Cardiac muscle cell (in vitro differentiated cells and primary cell): ENCODE measurements at regions not wholly inside any gene's neighbourhood (a gene's known extent, or its start where the extent isn't known, plus 50 kb on each side); places are given as distances from the start of the nearest gene placed in this dataset.

ENCODE experiments used
- DNase-seq, 2 donors: peaks; one replicate each; pipeline versions ENCODE4 v3.0.0 to v3.0.0-alpha.2; 2010 to 2017; ENCODE audit warnings: low read depth in 1 of 2, low spot score in 1 of 2
- H3K27ac ChIP-seq: fragments of 200-600 bp; sonication (generic); 2 replicates; pipeline ENCODE4 v1.5.1; 2016
- H3K27me3 ChIP-seq: fragments of 200-600 bp; sonication (generic); 2 replicates; pipeline ENCODE4 v1.6.0; 2016; ENCODE audit warnings: control low read depth
- H3K36me3 ChIP-seq: fragments of 200-600 bp; sonication (generic); 2 replicates; pipeline ENCODE4 v1.5.1; 2016; ENCODE audit warnings: control low read depth
- H3K4me1 ChIP-seq: fragments of 200-600 bp; sonication (generic); 2 replicates; pipeline ENCODE4 v1.8.1; 2017; ENCODE audit warnings: low read depth, mild to moderate bottlenecking, mixed run types
- H3K4me3 ChIP-seq: fragments of 200-600 bp; sonication (generic); 2 replicates; pipeline ENCODE4 v1.5.1; 2016; ENCODE audit warnings: mild to moderate bottlenecking
- H3K9me3 ChIP-seq: fragments of 200-600 bp; sonication (generic); 2 replicates; pipeline ENCODE4 v1.5.1; 2017; ENCODE audit warnings: low read depth, mild to moderate bottlenecking, control low read depth
- TF ChIP-seq, protein P1 (sequence below): IDR thresholded peaks from 2 replicates; pipeline ENCODE4 v1.5.1; 2012; ENCODE audit warnings: low read depth, mild to moderate bottlenecking, low read length

DNA sequence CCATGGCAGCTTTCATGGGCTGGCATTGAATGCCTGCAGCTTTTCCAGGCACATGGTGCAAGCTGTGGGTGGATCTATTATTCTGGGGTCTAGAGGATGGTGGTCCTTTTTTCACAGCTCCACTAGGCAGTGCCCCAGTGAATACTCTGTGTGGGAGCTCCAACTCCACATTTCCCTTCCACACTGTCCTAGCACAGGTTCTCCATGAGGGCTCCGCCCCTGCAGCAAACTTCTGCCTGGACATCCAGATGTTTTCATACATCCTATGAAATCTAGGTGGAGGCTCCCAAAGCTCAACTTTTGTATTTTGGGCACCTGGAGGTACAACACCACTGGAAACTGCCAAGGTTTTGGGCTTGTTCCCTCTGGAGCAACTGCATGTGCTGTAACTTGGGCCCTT, 450.6 kb downstream of the LMO7 start:
- Histone ChIP-seq H3K27ac (no peak overlapping the region), H3K27me3 (no peaks in the 10 kb centered on the region), H3K9me3 (no peaks in the 10 kb centered on the region), H3K36me3 (no peaks in the 10 kb centered on the region), H3K4me3 (no peak overlapping the region), H3K4me1 (no peaks in the 10 kb centered on the region)
- TF ChIP-seq, protein P1, sequence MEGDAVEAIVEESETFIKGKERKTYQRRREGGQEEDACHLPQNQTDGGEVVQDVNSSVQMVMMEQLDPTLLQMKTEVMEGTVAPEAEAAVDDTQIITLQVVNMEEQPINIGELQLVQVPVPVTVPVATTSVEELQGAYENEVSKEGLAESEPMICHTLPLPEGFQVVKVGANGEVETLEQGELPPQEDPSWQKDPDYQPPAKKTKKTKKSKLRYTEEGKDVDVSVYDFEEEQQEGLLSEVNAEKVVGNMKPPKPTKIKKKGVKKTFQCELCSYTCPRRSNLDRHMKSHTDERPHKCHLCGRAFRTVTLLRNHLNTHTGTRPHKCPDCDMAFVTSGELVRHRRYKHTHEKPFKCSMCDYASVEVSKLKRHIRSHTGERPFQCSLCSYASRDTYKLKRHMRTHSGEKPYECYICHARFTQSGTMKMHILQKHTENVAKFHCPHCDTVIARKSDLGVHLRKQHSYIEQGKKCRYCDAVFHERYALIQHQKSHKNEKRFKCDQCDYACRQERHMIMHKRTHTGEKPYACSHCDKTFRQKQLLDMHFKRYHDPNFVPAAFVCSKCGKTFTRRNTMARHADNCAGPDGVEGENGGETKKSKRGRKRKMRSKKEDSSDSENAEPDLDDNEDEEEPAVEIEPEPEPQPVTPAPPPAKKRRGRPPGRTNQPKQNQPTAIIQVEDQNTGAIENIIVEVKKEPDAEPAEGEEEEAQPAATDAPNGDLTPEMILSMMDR: no peak
- DNase-seq: no peak

DNA sequence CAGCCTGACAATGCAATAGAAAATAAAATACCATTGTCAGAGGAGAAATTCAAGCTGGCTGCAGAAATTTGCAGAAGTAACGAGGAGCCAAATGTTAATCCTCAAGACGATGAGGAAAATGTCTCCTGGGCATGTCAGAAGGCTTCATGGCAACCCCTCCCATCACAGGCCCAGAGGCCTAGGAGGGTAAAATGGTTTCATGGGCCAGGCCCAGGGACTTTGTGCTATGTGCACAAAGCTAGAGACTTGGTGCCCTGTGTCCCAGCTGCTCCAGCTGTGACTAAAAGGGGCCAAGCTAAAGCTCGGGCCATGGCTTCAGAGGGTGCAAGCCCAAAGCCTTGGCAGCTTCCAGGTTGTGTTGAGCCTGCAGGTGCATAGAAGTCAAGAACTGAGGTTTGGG, 431.7 kb downstream of the LMO7 start:
- Histone ChIP-seq H3K27me3 (no peaks in the 10 kb centered on the region), H3K36me3 (no peaks in the 10 kb centered on the region), H3K27ac (no peak overlapping the region), H3K4me1 (no peaks in the 10 kb centered on the region), H3K9me3 (no peaks in the 10 kb centered on the region), H3K4me3 (no peak overlapping the region)
- TF ChIP-seq, protein P1: no peak
- DNase-seq: no peak

GRCh38 chr13:76053181-76053580, 417.1 kb downstream of the LMO7 start:
- H3K4me1 ChIP-seq: no peaks in the 10 kb centered on the region
- no peak for DNase-seq
- H3K27ac ChIP-seq: no peak overlapping the region
- H3K36me3 ChIP-seq: no peaks in the 10 kb centered on the region
- H3K4me3 ChIP-seq: no peak overlapping the region
- H3K27me3 ChIP-seq: no peaks in the 10 kb centered on the region
- TF ChIP-seq, protein P1: no peak
- no peaks in the 10 kb centered on the region for H3K9me3 ChIP-seq

DNA sequence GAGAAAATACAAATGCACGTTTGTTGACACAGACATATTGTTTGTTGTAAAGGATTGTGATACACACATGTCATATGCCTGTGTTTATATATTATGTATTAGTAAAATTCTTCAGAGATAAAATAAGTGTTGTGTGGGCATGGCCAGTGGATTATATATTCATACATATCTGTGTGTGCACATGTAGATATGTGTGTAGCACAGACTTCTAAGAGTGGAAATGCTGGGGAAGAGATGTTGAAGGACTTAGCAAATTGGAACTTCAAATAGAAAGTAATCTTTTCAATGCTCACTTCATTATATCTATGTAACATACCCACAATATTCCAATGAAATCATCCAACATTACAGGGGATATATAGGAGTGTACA, 413.2 kb downstream of the LMO7 start:
- DNase-seq: no peak
- Histone ChIP-seq H3K36me3 (no peaks in the 10 kb centered on the region), H3K27me3 (no peaks in the 10 kb centered on the region), H3K9me3 (no peaks in the 10 kb centered on the region), H3K4me1 (no peaks in the 10 kb centered on the region), H3K27ac (no peak overlapping the region), H3K4me3 (no peak overlapping the region)
- TF ChIP-seq, protein P1: no peak

GRCh38 chr13:76048675-76049375, 412.7 kb downstream of the LMO7 start:
- DNase-seq: peak in 1 of 2 donors; percentile 2
- H3K27ac ChIP-seq: no peak overlapping the region
- H3K9me3 ChIP-seq: no peaks in the 10 kb centered on the region
- H3K27me3 ChIP-seq: no peaks in the 10 kb centered on the region
- TF ChIP-seq, protein P1: no peak
- H3K4me3 ChIP-seq: no peak overlapping the region
- H3K36me3 ChIP-seq: no peaks in the 10 kb centered on the region
- no peaks in the 10 kb centered on the region for H3K4me1 ChIP-seq
